HL-60 (cell line): ENCODE measurements at regions not wholly inside any gene's neighbourhood (a gene's known extent, or its start where the extent isn't known, plus 50 kb on each side); places are given as distances from the start of the nearest gene placed in this dataset.

Experiments used
- CTCF ChIP-seq: IDR thresholded peaks from one replicate; pipeline ENCODE4 v1.5.1; 2011; ENCODE audit warnings: low read length, control low read depth, inconsistent platforms; ENCODE audit not compliant: insufficient read depth
- GABPA ChIP-seq: IDR thresholded peaks from 2 replicates; pipeline ENCODE4 v1.6.1; 2012; ENCODE audit warnings: low read depth
- POLR2AphosphoS5 ChIP-seq: IDR thresholded peaks from 2 replicates; pipeline ENCODE4 v1.6.1; 2012; ENCODE audit warnings: low read depth
- SPI1 ChIP-seq: IDR thresholded peaks from 2 replicates; pipeline ENCODE4 v1.6.1; 2012; ENCODE audit warnings: low read depth, mild to moderate bottlenecking, borderline replicate concordance
- TF ChIP-seq, protein P1 (sequence below): IDR thresholded peaks from 2 replicates; pipeline ENCODE4 v1.6.1; 2012; ENCODE audit warnings: low read depth; ENCODE audit not compliant: insufficient replicate concordance

DNA sequence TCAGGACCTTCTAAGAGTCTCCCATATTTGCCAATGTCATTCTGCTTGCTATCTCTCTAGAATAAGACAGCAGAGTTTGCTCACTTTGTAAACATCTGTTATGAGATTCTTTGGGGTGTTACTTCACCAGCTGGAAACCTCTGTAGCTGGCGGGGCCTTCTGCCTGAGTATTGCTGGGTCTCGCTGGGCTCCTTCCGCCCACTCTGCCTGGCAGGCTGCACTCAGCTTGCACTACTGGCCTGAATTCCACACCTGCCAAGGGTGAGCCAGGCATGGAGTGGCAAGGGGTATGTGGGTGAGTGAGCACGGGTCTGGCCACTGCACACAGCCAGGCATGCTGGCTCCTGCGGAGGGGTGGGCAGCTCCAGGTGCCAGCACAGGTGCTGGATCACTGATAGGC lies 267.3 kb upstream of the PDE3A start:
- TF ChIP-seq CTCF: no peak
- no peak for TF ChIP-seq POLR2AphosphoS5
- TF ChIP-seq, protein P1, sequence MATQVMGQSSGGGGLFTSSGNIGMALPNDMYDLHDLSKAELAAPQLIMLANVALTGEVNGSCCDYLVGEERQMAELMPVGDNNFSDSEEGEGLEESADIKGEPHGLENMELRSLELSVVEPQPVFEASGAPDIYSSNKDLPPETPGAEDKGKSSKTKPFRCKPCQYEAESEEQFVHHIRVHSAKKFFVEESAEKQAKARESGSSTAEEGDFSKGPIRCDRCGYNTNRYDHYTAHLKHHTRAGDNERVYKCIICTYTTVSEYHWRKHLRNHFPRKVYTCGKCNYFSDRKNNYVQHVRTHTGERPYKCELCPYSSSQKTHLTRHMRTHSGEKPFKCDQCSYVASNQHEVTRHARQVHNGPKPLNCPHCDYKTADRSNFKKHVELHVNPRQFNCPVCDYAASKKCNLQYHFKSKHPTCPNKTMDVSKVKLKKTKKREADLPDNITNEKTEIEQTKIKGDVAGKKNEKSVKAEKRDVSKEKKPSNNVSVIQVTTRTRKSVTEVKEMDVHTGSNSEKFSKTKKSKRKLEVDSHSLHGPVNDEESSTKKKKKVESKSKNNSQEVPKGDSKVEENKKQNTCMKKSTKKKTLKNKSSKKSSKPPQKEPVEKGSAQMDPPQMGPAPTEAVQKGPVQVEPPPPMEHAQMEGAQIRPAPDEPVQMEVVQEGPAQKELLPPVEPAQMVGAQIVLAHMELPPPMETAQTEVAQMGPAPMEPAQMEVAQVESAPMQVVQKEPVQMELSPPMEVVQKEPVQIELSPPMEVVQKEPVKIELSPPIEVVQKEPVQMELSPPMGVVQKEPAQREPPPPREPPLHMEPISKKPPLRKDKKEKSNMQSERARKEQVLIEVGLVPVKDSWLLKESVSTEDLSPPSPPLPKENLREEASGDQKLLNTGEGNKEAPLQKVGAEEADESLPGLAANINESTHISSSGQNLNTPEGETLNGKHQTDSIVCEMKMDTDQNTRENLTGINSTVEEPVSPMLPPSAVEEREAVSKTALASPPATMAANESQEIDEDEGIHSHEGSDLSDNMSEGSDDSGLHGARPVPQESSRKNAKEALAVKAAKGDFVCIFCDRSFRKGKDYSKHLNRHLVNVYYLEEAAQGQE: no peak
- no peak for TF ChIP-seq GABPA
- no peak for TF ChIP-seq SPI1
